Stimulated activated naive CD8-positive, alpha-beta T cell treated with anti-CD3 and anti-CD28 coated beads, Interleukin-15, Interleukin-2, amounts not matched to agents 100 ng/mL and 50 ng/mL, for 24 hours (primary cell): ENCODE measurements at regions not wholly inside any gene's neighbourhood (a gene's known extent, or its start where the extent isn't known, plus 50 kb on each side); places are given as distances from the start of the nearest gene placed in this dataset.

ENCODE experiments used
- H3K27ac Mint-ChIP-seq: one replicate; pipeline ENCODE4 v1.8.0; 2021; ENCODE audit warnings: mild to moderate bottlenecking, mixed read lengths
- H3K27me3 Mint-ChIP-seq: one replicate; pipeline ENCODE4 v1.8.0; 2021; ENCODE audit warnings: mixed read lengths
- H3K36me3 Mint-ChIP-seq: one replicate; pipeline ENCODE4 v1.8.0; 2021; ENCODE audit warnings: low read depth, mixed read lengths
- H3K4me1 Mint-ChIP-seq: one replicate; pipeline ENCODE4 v1.8.0; 2021; ENCODE audit warnings: low read depth, mixed read lengths
- H3K4me3 Mint-ChIP-seq: one replicate; pipeline ENCODE4 v1.8.0; 2021; ENCODE audit warnings: mild to moderate bottlenecking, mixed read lengths
- H3K9me3 Mint-ChIP-seq: one replicate; pipeline ENCODE4 v1.8.0; 2021; ENCODE audit warnings: mixed read lengths

- Mint-ChIP-seq H3K9me3 (no peaks in the 10 kb centered on the region), H3K36me3 (no peaks in the 10 kb centered on the region), H3K27me3 (peaks cover 4% of the 10 kb centered on the region), H3K27ac (no peak overlapping the region), H3K4me1 (peaks cover 56% of the 10 kb centered on the region), H3K4me3 (no peak overlapping the region)
These were observed 150.3 kb upstream of the IRF2BP2 start for GRCh38 chr1:234760303-234760723.

- no peak overlapping the region for H3K4me3 Mint-ChIP-seq
These were observed 149.9 kb upstream of the IRF2BP2 start for GRCh38 chr1:234759888-234760287.

GRCh38 chr1:234758851-234759250, 148.9 kb upstream of the IRF2BP2 start:
- Mint-ChIP-seq H3K36me3 (no peaks in the 10 kb centered on the region), H3K9me3 (no peaks in the 10 kb centered on the region), H3K27ac (peak overlapping the region; percentile 70), H3K4me1 (peaks cover 51% of the 10 kb centered on the region), H3K4me3 (peak overlapping the region; percentile 31), H3K27me3 (peaks cover 4% of the 10 kb centered on the region)

More at GRCh38 chr1:234759888-234760287, 149.9 kb upstream of the IRF2BP2 start:
- Mint-ChIP-seq H3K4me1 (peaks cover 53% of the 10 kb centered on the region), H3K27ac (no peak overlapping the region), H3K36me3 (no peaks in the 10 kb centered on the region), H3K27me3 (peaks cover 4% of the 10 kb centered on the region), H3K9me3 (no peaks in the 10 kb centered on the region)

- Mint-ChIP-seq H3K36me3 (no peaks in the 10 kb centered on the region), H3K4me3 (no peak overlapping the region), H3K27ac (no peak overlapping the region), H3K27me3 (peaks cover 4% of the 10 kb centered on the region), H3K4me1 (peaks cover 43% of the 10 kb centered on the region), H3K9me3 (no peaks in the 10 kb centered on the region)
These were observed 146.9 kb upstream of the IRF2BP2 start for GRCh38 chr1:234756857-234757256.

- H3K27ac Mint-ChIP-seq: no peak overlapping the region
These were observed 146.2 kb upstream of the IRF2BP2 start for GRCh38 chr1:234756066-234756774.

GRCh38 chr1:234755449-234755863, 145.5 kb upstream of the IRF2BP2 start:
- no peaks in the 10 kb centered on the region for H3K36me3 Mint-ChIP-seq
- no peak overlapping the region for H3K4me3 Mint-ChIP-seq
- H3K27ac Mint-ChIP-seq: no peak overlapping the region
- H3K27me3 Mint-ChIP-seq: peaks cover 4% of the 10 kb centered on the region
- peaks cover 40% of the 10 kb centered on the region for H3K4me1 Mint-ChIP-seq
- no peaks in the 10 kb centered on the region for H3K9me3 Mint-ChIP-seq

More at GRCh38 chr1:234756066-234756774, 146.2 kb upstream of the IRF2BP2 start:
- peaks cover 4% of the 10 kb centered on the region for H3K27me3 Mint-ChIP-seq
- H3K36me3 Mint-ChIP-seq: no peaks in the 10 kb centered on the region
- H3K4me1 Mint-ChIP-seq: peaks cover 43% of the 10 kb centered on the region
- H3K9me3 Mint-ChIP-seq: no peaks in the 10 kb centered on the region
- H3K4me3 Mint-ChIP-seq: no peak overlapping the region

GRCh38 chr1:234753979-234754378, 144.0 kb upstream of the IRF2BP2 start:
- no peaks in the 10 kb centered on the region for H3K36me3 Mint-ChIP-seq
- no peak overlapping the region for H3K27ac Mint-ChIP-seq
- peaks cover 4% of the 10 kb centered on the region for H3K27me3 Mint-ChIP-seq
- peaks cover 25% of the 10 kb centered on the region for H3K4me1 Mint-ChIP-seq
- H3K4me3 Mint-ChIP-seq: no peak overlapping the region
- no peaks in the 10 kb centered on the region for H3K9me3 Mint-ChIP-seq

- Mint-ChIP-seq H3K36me3 (no peaks in the 10 kb centered on the region), H3K9me3 (no peaks in the 10 kb centered on the region), H3K27me3 (peaks cover 4% of the 10 kb centered on the region), H3K27ac (no peak overlapping the region), H3K4me3 (no peak overlapping the region), H3K4me1 (peaks cover 18% of the 10 kb centered on the region)
These were observed 142.9 kb upstream of the IRF2BP2 start for GRCh38 chr1:234752927-234753326.

GRCh38 chr1:234751678-234752077, 141.7 kb upstream of the IRF2BP2 start:
- Mint-ChIP-seq H3K4me3 (no peak overlapping the region), H3K9me3 (no peaks in the 10 kb centered on the region), H3K27me3 (peaks cover 4% of the 10 kb centered on the region), H3K36me3 (no peaks in the 10 kb centered on the region), H3K4me1 (peaks cover 8% of the 10 kb centered on the region), H3K27ac (no peak overlapping the region)

- no peaks in the 10 kb centered on the region for H3K9me3 Mint-ChIP-seq
- no peak overlapping the region for H3K4me3 Mint-ChIP-seq
- no peaks in the 10 kb centered on the region for H3K36me3 Mint-ChIP-seq
- no peak overlapping the region for H3K27ac Mint-ChIP-seq
- peaks cover 3% of the 10 kb centered on the region for H3K27me3 Mint-ChIP-seq
- peaks cover 1% of the 10 kb centered on the region for H3K4me1 Mint-ChIP-seq
These were observed 141.1 kb upstream of the IRF2BP2 start for GRCh38 chr1:234750922-234751627.

GRCh38 chr1:234748713-234749112, 138.7 kb upstream of the IRF2BP2 start:
- Mint-ChIP-seq H3K4me1 (no peaks in the 10 kb centered on the region), H3K27me3 (no peaks in the 10 kb centered on the region)

GRCh38 chr1:234748066-234748465, 138.1 kb upstream of the IRF2BP2 start:
- no peaks in the 10 kb centered on the region for H3K9me3 Mint-ChIP-seq
- H3K27me3 Mint-ChIP-seq: no peaks in the 10 kb centered on the region
- H3K4me3 Mint-ChIP-seq: no peak overlapping the region
- H3K27ac Mint-ChIP-seq: no peak overlapping the region
- H3K4me1 Mint-ChIP-seq: no peaks in the 10 kb centered on the region
- H3K36me3 Mint-ChIP-seq: no peaks in the 10 kb centered on the region

More at GRCh38 chr1:234748713-234749112, 138.7 kb upstream of the IRF2BP2 start:
- H3K27ac Mint-ChIP-seq: no peak overlapping the region
- no peak overlapping the region for H3K4me3 Mint-ChIP-seq
- no peaks in the 10 kb centered on the region for H3K36me3 Mint-ChIP-seq
- no peaks in the 10 kb centered on the region for H3K9me3 Mint-ChIP-seq

GRCh38 chr1:234746798-234747196, 136.8 kb upstream of the IRF2BP2 start:
- H3K36me3 Mint-ChIP-seq: no peaks in the 10 kb centered on the region
- no peaks in the 10 kb centered on the region for H3K4me1 Mint-ChIP-seq
- H3K9me3 Mint-ChIP-seq: no peaks in the 10 kb centered on the region
- H3K27me3 Mint-ChIP-seq: no peaks in the 10 kb centered on the region
- no peak overlapping the region for H3K4me3 Mint-ChIP-seq
- H3K27ac Mint-ChIP-seq: no peak overlapping the region

- Mint-ChIP-seq H3K4me1 (no peaks in the 10 kb centered on the region), H3K36me3 (no peaks in the 10 kb centered on the region), H3K27me3 (no peaks in the 10 kb centered on the region), H3K9me3 (no peaks in the 10 kb centered on the region), H3K27ac (no peak overlapping the region), H3K4me3 (no peak overlapping the region)
These were observed 136.1 kb upstream of the IRF2BP2 start for GRCh38 chr1:234745844-234746797.

- Mint-ChIP-seq H3K9me3 (no peaks in the 10 kb centered on the region), H3K27me3 (no peaks in the 10 kb centered on the region), H3K4me1 (no peaks in the 10 kb centered on the region), H3K4me3 (no peak overlapping the region), H3K36me3 (no peaks in the 10 kb centered on the region), H3K27ac (no peak overlapping the region)
These were observed 135.3 kb upstream of the IRF2BP2 start for GRCh38 chr1:234745276-234745675.
